ENCODE measurements at regions not wholly inside any gene's neighbourhood (a gene's known extent, or its start where the extent isn't known, plus 50 kb on each side); places are given as distances from the start of the nearest gene placed in this dataset.

DNA sequence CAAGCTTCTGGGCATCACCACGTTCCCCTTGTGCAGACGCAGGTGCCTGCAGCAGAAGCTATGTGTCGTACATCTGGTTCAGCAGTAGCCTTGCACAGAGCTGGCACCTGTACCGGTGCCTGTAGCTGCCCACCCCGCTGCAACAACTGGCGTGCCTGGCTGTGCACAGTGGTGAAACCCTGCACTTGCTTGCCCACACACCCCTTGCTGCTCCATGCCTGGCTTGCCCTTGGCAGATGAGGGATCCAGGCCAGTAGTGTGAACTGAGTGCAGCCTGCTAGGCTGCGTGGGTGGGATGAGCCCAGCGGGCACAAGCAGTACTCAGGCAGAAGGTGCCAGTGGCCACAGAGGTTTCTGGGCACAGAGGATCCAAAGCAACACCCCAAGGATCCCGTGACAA, 528.4 kb downstream of the PPARGC1A start:
- no peak overlapping the region for H3K4me3 ChIP-seq (ENCODE audit: low read depth, low read length)

GRCh38 chr4:23360718-23361117, 529.1 kb downstream of the PPARGC1A start:
- H3K4me3 ChIP-seq (ENCODE audit: low read depth, low read length): no peak overlapping the region
- TF ChIP-seq CTCF (IDR thresholded peaks at IDR 0.05; ENCODE audit: borderline replicate concordance, insufficient read depth, low read depth, low read length): no peak

More for the DNA sequence above, 528.4 kb downstream of the PPARGC1A start:
- no peak for TF ChIP-seq CTCF (IDR thresholded peaks at IDR 0.05; ENCODE audit: borderline replicate concordance, insufficient read depth, low read depth, low read length)

- no peak overlapping the region for H3K4me3 ChIP-seq (ENCODE audit: low read depth, low read length)
- no peak for TF ChIP-seq CTCF (IDR thresholded peaks at IDR 0.05; ENCODE audit: borderline replicate concordance, insufficient read depth, low read depth, low read length)
Observed at GRCh38 chr4:23355258-23355657, 534.6 kb downstream of the PPARGC1A start.

- TF ChIP-seq CTCF (IDR thresholded peaks at IDR 0.05; ENCODE audit: borderline replicate concordance, insufficient read depth, low read depth, low read length): no peak
- no peak overlapping the region for H3K4me3 ChIP-seq (ENCODE audit: low read depth, low read length)
Observed at GRCh38 chr4:23353200-23353599, 536.6 kb downstream of the PPARGC1A start.

DNA sequence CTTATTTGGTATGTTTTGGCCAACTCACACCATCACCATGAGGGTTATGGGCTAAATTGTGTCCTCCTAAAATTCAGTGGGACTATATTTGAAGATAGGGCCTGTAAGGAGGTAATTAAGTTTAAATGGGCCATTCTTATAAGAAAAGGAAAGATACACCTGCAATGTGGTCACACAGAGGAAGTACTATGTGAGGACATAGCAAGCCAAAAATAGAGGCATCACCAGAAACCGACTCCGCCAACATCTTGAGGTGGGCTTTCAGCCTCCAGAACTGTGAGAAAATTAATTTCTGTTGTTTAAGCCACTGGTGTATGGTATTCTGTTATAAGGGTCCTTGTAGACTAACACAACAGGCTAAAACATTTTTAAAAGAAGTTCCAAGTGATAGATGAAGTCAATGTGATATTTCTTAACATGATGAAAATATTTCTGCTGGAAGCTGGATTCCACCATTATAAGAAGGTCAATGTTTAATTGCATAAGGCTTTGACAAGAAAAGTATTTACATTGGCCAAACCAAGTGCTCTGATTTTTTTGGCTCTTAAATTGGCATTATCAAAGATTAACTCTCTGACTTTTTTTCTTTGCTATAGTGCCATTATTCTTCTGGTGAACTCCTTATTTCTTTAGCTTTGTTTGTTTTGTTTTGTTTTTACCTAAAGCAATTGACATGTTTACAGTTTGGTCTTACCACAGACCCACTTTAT, 540.9 kb downstream of the PPARGC1A start:
- TF ChIP-seq CTCF (IDR thresholded peaks at IDR 0.05; ENCODE audit: borderline replicate concordance, insufficient read depth, low read depth, low read length): no peak
- H3K4me3 ChIP-seq (ENCODE audit: low read depth, low read length): no peak overlapping the region

- H3K4me3 ChIP-seq (ENCODE audit: low read depth, low read length): no peak overlapping the region
- no peak for TF ChIP-seq CTCF (IDR thresholded peaks at IDR 0.05; ENCODE audit: borderline replicate concordance, insufficient read depth, low read depth, low read length)
Observed at GRCh38 chr4:23337292-23337691, 552.6 kb downstream of the PPARGC1A start.
